Nephron (organoid): ENCODE measurements at regions not wholly inside any gene's neighbourhood (a gene's known extent, or its start where the extent isn't known, plus 50 kb on each side); places are given as distances from the start of the nearest gene placed in this dataset.

Experiments
- H3K27ac Mint-ChIP-seq, 3 experiments: 2 replicates each; pipeline ENCODE4 v1.8.0; 2020; ENCODE audit warnings: mixed read lengths in 3 of 3, mild to moderate bottlenecking in 2 of 3, moderate library complexity in 1 of 3
- H3K27me3 Mint-ChIP-seq: 2 replicates; pipeline ENCODE4 v1.8.0; 2021; ENCODE audit warnings: low read depth, mild to moderate bottlenecking, moderate library complexity, mixed read lengths
- H3K36me3 Mint-ChIP-seq: 2 replicates; pipeline ENCODE4 v1.8.0; 2020; ENCODE audit warnings: low read depth, mixed read lengths
- H3K4me1 Mint-ChIP-seq: 2 replicates; pipeline ENCODE4 v1.8.0; 2020; ENCODE audit warnings: mixed read lengths
- H3K4me3 Mint-ChIP-seq, 3 experiments: 2 replicates each; pipeline ENCODE4 v1.8.0; 2020; ENCODE audit warnings: mild to moderate bottlenecking in 3 of 3, mixed read lengths in 3 of 3, moderate library complexity in 2 of 3
- H3K9me3 Mint-ChIP-seq: 2 replicates; pipeline ENCODE4 v1.8.0; 2020; ENCODE audit warnings: mixed read lengths
- CTCF ChIP-seq, 3 experiments: fragments of 200-600 bp; sonication (generic); IDR thresholded peaks; one replicate each; pipeline ENCODE4 v1.5.0; 2021; ENCODE audit warnings: antibody characterized with exemption in 3 of 3; ENCODE audit not compliant: unreplicated experiment in 3 of 3

- TF ChIP-seq CTCF (IDR thresholded peaks at IDR 0.05; ENCODE audit: unreplicated experiment in 3 of 3), result no peak
- Mint-ChIP-seq H3K9me3 (peaks cover 4% of the 10 kb centered on the region), H3K27ac (no peak overlapping the region), H3K36me3 (no peaks in the 10 kb centered on the region), H3K4me3 (no peak overlapping the region), H3K4me1 (no peaks in the 10 kb centered on the region), H3K27me3 (peaks cover 14% of the 10 kb centered on the region)
These were observed 876.2 kb downstream of the TBL1XR1 start for GRCh38 chr3:176321099-176321498.

GRCh38 chr3:176313426-176313825 lies 883.9 kb downstream of the TBL1XR1 start:
- H3K9me3 Mint-ChIP-seq, result no peaks in the 10 kb centered on the region
- H3K4me1 Mint-ChIP-seq, result no peaks in the 10 kb centered on the region
- no peak for TF ChIP-seq CTCF (IDR thresholded peaks at IDR 0.05; ENCODE audit: unreplicated experiment in 3 of 3)
- no peaks in the 10 kb centered on the region for H3K27me3 Mint-ChIP-seq
- H3K36me3 Mint-ChIP-seq, result no peaks in the 10 kb centered on the region
- H3K4me3 Mint-ChIP-seq, result no peak overlapping the region
- no peak overlapping the region for H3K27ac Mint-ChIP-seq

GRCh38 chr3:176310641-176311040 lies 886.6 kb downstream of the TBL1XR1 start:
- no peak for TF ChIP-seq CTCF (IDR thresholded peaks at IDR 0.05; ENCODE audit: unreplicated experiment in 3 of 3)
- Mint-ChIP-seq H3K27me3 (no peaks in the 10 kb centered on the region), H3K27ac (no peak overlapping the region), H3K4me1 (no peaks in the 10 kb centered on the region), H3K4me3 (no peak overlapping the region), H3K9me3 (no peaks in the 10 kb centered on the region), H3K36me3 (no peaks in the 10 kb centered on the region)

GRCh38 chr3:176302271-176302670 lies 895.0 kb downstream of the TBL1XR1 start:
- Mint-ChIP-seq H3K27me3 (no peaks in the 10 kb centered on the region), H3K4me3 (no peak overlapping the region), H3K36me3 (no peaks in the 10 kb centered on the region), H3K27ac (no peak overlapping the region), H3K4me1 (no peaks in the 10 kb centered on the region), H3K9me3 (no peaks in the 10 kb centered on the region)
- no peak for TF ChIP-seq CTCF (IDR thresholded peaks at IDR 0.05; ENCODE audit: unreplicated experiment in 3 of 3)

GRCh38 chr3:176296066-176296597 lies 901.1 kb downstream of the TBL1XR1 start:
- Mint-ChIP-seq H3K27ac (no peak overlapping the region), H3K4me1 (no peaks in the 10 kb centered on the region), H3K27me3 (no peaks in the 10 kb centered on the region), H3K36me3 (no peaks in the 10 kb centered on the region), H3K4me3 (no peak overlapping the region), H3K9me3 (peaks cover 10% of the 10 kb centered on the region)
- no peak for TF ChIP-seq CTCF (IDR thresholded peaks at IDR 0.05; ENCODE audit: unreplicated experiment in 3 of 3)

- H3K27me3 Mint-ChIP-seq, result no peaks in the 10 kb centered on the region
- H3K36me3 Mint-ChIP-seq, result no peaks in the 10 kb centered on the region
- H3K9me3 Mint-ChIP-seq, result peaks cover 10% of the 10 kb centered on the region
- H3K4me1 Mint-ChIP-seq, result no peaks in the 10 kb centered on the region
- H3K4me3 Mint-ChIP-seq, result no peak overlapping the region
- TF ChIP-seq CTCF (IDR thresholded peaks at IDR 0.05; ENCODE audit: unreplicated experiment in 3 of 3), result no peak
- H3K27ac Mint-ChIP-seq, result no peak overlapping the region
These were observed 904.0 kb downstream of the TBL1XR1 start for GRCh38 chr3:176293276-176293675.
